ENCODE measurements at regions not wholly inside any gene's neighbourhood (a gene's known extent, or its start where the extent isn't known, plus 50 kb on each side); places are given as distances from the start of the nearest gene placed in this dataset.

DNA sequence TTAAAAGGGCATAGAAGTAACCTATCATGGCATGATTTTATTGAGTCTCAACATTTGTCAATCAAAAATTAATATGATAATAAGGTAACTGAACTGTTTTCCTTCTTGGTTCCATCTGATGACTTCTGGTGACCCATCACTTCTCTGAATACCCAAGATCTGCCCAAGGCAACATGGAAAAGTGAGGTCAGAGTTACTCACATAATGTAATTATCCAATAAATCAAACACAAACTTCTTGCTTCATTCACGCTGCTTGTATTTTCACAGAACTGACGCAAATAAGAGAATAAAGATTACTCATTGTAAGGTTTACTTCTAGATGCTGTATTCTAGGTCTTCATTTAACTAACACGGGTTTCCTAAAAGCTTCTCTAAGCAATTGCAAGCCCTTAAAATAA is 361.6 kb downstream of the RBM26 start:
- TF ChIP-seq CEBPB (IDR thresholded peaks at IDR 0.05; ENCODE audit: borderline replicate concordance, low read depth, low read length) (no peak), SAFB2 (CRISPR knock-in tag; IDR thresholded peaks at IDR 0.05; ENCODE audit: borderline replicate concordance, low read depth) (no peak), EZH2 (conservative IDR thresholded peaks at IDR 0.05; ENCODE audit: low read depth, low read length) (no peak), ZNF460 (CRISPR knock-in tag; IDR thresholded peaks at IDR 0.05; ENCODE audit: borderline replicate concordance) (no peak), ZNF282 (IDR thresholded peaks at IDR 0.05; ENCODE audit: partially characterized antibody) (no peak), POLR2AphosphoS5 (IDR thresholded peaks at IDR 0.05; ENCODE audit: low read depth, low read length) (no peak)
- TF ChIP-seq, protein P1, sequence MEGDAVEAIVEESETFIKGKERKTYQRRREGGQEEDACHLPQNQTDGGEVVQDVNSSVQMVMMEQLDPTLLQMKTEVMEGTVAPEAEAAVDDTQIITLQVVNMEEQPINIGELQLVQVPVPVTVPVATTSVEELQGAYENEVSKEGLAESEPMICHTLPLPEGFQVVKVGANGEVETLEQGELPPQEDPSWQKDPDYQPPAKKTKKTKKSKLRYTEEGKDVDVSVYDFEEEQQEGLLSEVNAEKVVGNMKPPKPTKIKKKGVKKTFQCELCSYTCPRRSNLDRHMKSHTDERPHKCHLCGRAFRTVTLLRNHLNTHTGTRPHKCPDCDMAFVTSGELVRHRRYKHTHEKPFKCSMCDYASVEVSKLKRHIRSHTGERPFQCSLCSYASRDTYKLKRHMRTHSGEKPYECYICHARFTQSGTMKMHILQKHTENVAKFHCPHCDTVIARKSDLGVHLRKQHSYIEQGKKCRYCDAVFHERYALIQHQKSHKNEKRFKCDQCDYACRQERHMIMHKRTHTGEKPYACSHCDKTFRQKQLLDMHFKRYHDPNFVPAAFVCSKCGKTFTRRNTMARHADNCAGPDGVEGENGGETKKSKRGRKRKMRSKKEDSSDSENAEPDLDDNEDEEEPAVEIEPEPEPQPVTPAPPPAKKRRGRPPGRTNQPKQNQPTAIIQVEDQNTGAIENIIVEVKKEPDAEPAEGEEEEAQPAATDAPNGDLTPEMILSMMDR (CRISPR knock-in tag; IDR thresholded peaks at IDR 0.05), result no peak
- TF ChIP-seq, protein P2, sequence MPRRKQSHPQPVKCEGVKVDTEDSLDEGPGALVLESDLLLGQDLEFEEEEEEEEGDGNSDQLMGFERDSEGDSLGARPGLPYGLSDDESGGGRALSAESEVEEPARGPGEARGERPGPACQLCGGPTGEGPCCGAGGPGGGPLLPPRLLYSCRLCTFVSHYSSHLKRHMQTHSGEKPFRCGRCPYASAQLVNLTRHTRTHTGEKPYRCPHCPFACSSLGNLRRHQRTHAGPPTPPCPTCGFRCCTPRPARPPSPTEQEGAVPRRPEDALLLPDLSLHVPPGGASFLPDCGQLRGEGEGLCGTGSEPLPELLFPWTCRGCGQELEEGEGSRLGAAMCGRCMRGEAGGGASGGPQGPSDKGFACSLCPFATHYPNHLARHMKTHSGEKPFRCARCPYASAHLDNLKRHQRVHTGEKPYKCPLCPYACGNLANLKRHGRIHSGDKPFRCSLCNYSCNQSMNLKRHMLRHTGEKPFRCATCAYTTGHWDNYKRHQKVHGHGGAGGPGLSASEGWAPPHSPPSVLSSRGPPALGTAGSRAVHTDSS (CRISPR knock-in tag; conservative IDR thresholded peaks at IDR 0.05), result no peak
- TF ChIP-seq, protein P3, sequence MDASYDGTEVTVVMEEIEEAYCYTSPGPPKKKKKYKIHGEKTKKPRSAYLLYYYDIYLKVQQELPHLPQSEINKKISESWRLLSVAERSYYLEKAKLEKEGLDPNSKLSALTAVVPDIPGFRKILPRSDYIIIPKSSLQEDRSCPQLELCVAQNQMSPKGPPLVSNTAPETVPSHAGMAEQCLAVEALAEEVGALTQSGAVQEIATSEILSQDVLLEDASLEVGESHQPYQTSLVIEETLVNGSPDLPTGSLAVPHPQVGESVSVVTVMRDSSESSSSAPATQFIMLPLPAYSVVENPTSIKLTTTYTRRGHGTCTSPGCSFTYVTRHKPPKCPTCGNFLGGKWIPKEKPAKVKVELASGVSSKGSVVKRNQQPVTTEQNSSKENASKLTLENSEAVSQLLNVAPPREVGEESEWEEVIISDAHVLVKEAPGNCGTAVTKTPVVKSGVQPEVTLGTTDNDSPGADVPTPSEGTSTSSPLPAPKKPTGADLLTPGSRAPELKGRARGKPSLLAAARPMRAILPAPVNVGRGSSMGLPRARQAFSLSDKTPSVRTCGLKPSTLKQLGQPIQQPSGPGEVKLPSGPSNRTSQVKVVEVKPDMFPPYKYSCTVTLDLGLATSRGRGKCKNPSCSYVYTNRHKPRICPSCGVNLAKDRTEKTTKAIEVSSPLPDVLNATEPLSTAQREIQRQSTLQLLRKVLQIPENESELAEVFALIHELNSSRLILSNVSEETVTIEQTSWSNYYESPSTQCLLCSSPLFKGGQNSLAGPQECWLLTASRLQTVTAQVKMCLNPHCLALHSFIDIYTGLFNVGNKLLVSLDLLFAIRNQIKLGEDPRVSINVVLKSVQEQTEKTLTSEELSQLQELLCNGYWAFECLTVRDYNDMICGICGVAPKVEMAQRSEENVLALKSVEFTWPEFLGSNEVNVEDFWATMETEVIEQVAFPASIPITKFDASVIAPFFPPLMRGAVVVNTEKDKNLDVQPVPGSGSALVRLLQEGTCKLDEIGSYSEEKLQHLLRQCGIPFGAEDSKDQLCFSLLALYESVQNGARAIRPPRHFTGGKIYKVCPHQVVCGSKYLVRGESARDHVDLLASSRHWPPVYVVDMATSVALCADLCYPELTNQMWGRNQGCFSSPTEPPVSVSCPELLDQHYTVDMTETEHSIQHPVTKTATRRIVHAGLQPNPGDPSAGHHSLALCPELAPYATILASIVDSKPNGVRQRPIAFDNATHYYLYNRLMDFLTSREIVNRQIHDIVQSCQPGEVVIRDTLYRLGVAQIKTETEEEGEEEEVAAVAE (CRISPR knock-in tag; IDR thresholded peaks at IDR 0.05; ENCODE audit: borderline replicate concordance), result no peak
